GM12892 (cell line): ENCODE measurements at regions not wholly inside any gene's neighbourhood (a gene's known extent, or its start where the extent isn't known, plus 50 kb on each side); places are given as distances from the start of the nearest gene placed in this dataset.

ENCODE experiments used
- DNase-seq: peaks from one replicate; pipeline ENCODE4 v3.0.0; 2011; ENCODE audit not compliant: insufficient read length
- FAIRE-seq: peaks from 2 replicates; lab custom pipeline; 2011; peaks lifted over from hg19 to GRCh38; lab: Jason Lieb, UNC
- POLR2A ChIP-seq: IDR thresholded peaks from 2 replicates; pipeline ENCODE4 v1.6.1; 2011; ENCODE audit warnings: low read depth, low read length, control low read depth
- POLR2AphosphoS5 ChIP-seq: IDR thresholded peaks from 2 replicates; pipeline ENCODE4 v1.6.1; 2011; ENCODE audit warnings: low read depth, low read length, control low read depth
- TAF1 ChIP-seq: IDR thresholded peaks from 2 replicates; pipeline ENCODE4 v1.6.1; 2011; ENCODE audit warnings: low read depth, mild to moderate bottlenecking, control low read depth, low read length, borderline replicate concordance

DNA sequence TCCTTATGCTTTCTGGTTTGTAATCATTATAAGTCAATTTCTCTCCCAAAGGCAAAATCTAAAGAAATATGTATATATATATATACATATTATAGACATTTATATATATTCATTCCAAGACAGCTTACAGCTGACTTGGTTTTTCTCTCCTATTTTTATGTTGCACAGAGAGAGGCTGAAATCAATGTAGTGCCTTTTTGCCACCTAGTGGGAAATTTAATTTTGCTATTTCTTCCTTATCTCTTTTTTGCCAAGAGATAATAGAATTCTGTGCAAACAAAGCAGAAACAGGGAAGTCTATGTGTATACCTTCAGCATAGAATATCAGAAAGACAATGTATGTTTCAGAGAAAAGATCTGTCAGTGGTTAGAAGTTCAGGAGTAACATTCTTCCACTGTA, 186.0 kb upstream of the ANO5 start:
- no peak for TF ChIP-seq TAF1

DNA sequence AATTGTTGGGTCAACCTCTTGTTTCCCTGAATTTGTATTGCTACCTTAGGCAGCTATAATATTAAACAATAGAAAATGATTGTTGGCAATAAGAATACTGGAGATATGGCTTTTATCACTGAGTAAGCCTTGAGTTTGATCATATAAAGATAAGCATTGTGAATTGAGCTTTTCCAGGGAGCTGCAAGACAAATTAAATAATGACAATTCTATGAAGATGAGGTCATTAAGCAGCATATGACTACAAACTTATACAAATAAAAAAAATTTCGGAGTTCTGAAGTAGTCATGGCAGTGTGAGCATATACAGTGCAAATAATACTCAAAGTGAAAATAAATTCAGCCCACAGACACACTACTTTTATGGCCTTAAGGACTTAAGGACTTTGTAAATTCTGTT, 161.1 kb upstream of the ANO5 start:
- FAIRE-seq: no peak
- no peak for DNase-seq
- no peak for TF ChIP-seq TAF1
- no peak for TF ChIP-seq POLR2A
- no peak for TF ChIP-seq POLR2AphosphoS5

More for the DNA sequence above, 186.0 kb upstream of the ANO5 start:
- no peak for FAIRE-seq
- DNase-seq: no peak

DNA sequence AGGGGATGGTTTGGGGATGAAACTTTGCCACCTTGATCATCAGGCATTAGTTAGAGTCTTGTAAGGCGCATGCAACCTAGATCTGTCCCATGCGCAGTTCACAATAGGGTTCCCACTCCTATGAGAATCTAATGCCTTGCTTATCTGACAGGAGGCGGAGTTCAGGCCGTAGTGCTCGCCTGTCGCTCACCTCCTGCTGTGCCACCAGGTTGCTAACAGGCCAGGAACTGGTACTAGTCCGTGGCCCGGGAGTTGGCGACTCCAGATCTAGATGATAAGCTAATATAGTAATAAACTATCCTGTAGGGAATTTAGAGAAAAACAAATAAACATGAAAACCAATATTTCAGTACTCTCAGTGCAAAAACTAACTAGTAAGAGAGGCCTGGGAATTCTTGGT, 155.4 kb upstream of the ANO5 start:
- FAIRE-seq: no peak
- no peak for TF ChIP-seq POLR2AphosphoS5
- no peak for TF ChIP-seq TAF1
- TF ChIP-seq POLR2A: no peak
- DNase-seq: no peak

DNA sequence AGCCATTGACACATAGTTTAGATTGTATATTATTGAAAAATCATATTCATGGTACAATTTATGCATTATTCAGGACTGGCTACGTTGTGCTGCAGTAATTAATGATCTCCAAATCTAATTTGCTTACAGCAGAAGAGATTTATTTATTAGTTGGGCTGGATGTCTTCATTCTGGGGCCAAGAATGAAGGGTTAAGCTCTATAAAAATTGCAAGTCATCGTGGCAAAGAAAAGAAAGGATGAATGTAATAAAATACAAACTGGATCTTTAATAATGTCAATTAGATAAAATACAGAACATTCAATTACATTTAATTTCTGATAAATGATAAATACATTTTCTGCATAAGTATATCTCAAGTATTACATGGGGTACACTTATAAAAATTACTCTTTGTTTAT, 151.8 kb upstream of the ANO5 start:
- DNase-seq (no peak), FAIRE-seq (no peak)
- TF ChIP-seq TAF1 (no peak), POLR2A (no peak), POLR2AphosphoS5 (no peak)

DNA sequence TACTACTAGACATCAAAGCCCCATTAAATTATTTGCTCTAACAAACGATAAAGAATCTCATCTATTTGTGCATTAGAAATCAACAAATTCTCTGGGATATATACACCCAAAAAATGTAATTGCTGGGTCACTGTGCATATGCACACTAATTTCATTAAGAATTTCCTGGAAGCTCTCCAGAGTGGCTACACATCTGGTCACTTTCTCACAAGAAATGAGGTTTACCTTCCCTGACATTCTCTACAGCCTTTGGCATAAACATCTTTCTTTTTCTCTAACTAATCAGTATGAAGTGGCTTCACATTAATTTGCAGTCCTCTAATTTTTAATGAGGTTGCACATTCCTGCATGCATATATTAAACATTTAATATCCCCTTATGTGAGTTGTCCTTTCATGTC, 150.8 kb upstream of the ANO5 start:
- FAIRE-seq (no peak), DNase-seq (no peak)
- TF ChIP-seq TAF1 (no peak), POLR2A (no peak), POLR2AphosphoS5 (no peak)

DNA sequence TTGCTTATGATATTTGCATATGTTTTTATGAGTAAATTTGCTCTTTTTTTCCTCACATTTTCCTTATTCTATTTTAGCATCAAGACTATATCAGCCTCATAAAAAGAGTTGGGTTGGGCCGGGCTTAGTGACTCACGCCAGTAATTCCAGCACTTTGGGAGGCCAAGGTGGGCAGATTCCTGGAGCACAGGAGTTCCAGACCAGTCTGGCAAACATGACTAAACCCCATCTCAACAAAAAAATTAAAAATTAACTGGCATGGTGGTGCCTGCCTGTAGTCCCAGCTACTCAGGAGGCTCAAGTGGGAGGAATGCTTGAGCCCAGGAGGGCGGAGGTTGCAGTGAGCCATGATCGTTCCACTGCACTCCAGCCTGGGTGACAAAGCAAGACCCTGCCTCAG, 148.8 kb upstream of the ANO5 start:
- TF ChIP-seq POLR2AphosphoS5: no peak
- no peak for TF ChIP-seq POLR2A
- TF ChIP-seq TAF1: no peak
- FAIRE-seq (no peak), DNase-seq (no peak)

DNA sequence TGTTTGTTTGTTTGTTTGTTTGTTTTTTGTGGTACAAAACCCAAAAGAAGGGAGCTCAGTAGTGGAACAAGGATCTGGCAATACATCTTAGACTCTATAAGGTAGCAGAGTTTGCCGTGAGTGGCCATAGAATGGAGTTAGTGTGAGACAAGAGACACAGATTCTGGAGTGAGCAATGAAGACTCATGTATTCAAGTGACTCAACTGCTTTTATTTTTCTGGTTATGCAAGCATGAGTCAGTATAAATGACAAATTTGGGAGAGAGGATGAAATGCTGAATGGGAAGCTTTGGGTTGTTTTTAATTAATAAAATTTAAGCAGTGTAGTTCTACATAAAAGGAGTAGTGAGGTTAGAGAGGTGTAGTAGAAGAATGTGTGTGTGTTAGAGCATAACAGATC, 143.6 kb upstream of the ANO5 start:
- FAIRE-seq (no peak), DNase-seq (no peak)

DNA sequence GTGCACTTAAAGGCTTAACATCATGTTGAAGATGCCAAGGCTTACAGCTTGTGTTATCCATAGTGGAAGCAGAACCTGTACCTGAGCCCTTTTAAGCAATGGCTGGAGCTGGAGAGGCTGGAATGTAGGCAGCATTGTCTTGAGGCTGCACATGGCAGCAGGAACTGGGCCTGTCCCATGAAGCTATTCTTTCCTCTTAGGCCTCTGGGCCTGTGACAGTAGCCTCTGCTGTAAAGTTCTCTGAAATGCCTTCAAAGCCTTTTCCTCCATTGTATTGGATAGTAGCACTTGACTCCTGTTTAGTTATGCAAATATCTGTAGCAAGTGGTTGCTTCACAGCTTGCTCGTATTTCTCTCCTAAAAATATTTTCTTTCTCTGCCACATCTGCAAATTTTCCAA, 127.4 kb upstream of the ANO5 start:
- TF ChIP-seq TAF1: no peak
- TF ChIP-seq POLR2AphosphoS5: no peak
- no peak for TF ChIP-seq POLR2A
- FAIRE-seq (no peak), DNase-seq (no peak)

More for the DNA sequence above, 143.6 kb upstream of the ANO5 start:
- no peak for TF ChIP-seq TAF1
- TF ChIP-seq POLR2A: no peak
- no peak for TF ChIP-seq POLR2AphosphoS5

DNA sequence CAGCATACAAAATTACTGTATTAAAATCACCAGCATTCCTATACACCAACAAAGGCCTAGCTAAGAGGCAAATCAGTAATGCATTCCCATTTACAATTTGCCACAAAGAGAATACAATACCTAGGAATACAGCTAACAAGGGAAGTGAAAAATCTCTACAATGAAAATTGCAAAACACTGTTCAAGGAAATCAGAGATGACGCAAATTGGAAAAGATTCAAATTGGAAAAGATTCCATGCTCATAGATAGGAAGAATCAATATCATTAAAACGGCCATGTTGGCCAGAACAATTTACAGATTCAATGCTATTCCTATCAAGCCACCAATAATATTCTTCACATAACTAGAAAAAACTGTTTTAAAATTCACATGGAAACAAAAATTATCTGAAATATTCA, 123.0 kb upstream of the ANO5 start:
- no peak for TF ChIP-seq TAF1
- TF ChIP-seq POLR2AphosphoS5: no peak
- no peak for TF ChIP-seq POLR2A
- DNase-seq: no peak
- FAIRE-seq: no peak

DNA sequence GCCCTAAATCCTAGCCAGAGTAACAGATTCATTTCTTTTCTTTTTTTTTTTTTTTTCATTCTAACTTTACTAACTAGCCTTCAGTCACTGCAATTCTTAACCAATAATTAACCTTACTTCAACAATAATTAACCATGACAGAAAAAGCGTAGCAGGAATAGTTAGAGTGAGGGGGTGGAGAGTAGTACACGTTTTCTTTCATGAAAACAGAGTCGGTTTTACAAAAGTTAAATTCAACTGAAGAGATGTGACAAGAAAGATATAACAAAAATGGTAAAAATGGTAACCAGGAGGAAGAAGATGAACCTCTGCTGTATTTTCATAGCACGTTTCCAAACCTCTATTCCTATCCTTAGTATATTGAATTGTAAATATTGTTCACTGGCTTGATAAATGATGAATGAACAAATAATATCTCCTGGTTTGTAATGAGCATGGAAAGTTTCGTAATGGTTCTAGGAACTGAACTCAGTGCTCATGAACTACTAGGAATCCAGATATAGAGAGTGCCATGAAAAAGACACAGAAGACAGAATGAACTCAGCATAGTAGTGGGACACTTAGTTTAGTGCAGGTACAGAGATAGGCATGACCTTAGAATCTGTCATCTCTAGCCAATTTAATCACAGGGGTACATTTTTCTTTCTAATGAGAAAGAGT, 116.5 kb upstream of the ANO5 start:
- FAIRE-seq: no peak
- TF ChIP-seq TAF1: no peak
- TF ChIP-seq POLR2AphosphoS5: no peak
- no peak for TF ChIP-seq POLR2A
- DNase-seq: no peak

DNA sequence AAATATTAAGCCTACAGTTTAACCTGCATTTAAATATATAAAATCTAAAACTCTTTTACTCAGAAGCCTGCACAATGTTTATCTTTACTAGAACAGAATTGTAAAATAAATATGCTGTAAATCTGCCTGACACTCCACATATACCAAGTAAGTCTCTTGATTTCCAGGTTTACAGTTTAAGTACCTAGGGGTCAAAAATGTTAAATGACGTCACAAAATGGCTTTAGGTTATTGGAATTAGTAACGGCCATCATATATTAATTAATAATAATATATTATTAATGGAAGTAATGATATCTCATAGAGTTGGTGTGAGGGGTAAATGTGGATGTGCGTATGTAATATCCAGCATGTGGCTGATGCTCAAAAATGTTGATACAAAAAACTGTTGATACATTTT, 114.8 kb upstream of the ANO5 start:
- TF ChIP-seq POLR2A: no peak
- TF ChIP-seq POLR2AphosphoS5: no peak
- no peak for TF ChIP-seq TAF1
- DNase-seq (no peak), FAIRE-seq (no peak)

DNA sequence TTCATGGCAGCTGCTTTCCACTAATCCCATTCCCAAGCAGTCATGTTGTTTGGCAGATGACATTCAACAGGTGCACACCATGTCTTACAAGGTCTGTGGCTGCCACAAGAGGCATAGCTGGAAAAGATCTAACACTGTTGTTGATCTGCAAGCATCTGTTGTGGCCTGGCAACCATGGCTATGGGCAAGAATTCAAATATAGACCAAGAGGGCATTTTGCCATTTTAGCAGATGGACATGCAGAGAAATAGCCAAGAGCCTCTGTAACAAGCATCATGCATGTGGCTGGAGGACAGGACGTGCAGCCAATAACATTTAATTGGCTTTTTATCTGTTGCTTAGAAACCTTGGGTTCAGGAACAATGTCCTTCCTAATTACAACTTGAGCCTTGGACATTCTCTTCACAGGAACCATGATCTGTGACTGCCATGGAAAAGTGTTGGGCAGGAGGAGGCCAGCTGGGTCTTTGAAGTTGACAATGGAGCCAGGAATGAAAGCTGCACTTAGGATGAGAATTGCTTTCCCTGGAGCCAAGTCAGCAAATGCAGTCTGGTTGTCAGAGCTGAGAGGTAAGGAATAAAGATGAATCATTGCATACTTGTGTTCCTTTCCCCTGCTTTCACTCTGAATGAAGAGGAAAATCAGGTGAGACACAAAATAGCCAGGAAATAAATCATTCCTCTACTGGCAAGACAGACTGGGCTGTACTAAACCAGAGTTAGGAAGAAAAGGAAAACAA, 113.6 kb upstream of the ANO5 start:
- TF ChIP-seq TAF1 (no peak), POLR2AphosphoS5 (no peak), POLR2A (no peak)
- no peak for DNase-seq
- FAIRE-seq: no peak

DNA sequence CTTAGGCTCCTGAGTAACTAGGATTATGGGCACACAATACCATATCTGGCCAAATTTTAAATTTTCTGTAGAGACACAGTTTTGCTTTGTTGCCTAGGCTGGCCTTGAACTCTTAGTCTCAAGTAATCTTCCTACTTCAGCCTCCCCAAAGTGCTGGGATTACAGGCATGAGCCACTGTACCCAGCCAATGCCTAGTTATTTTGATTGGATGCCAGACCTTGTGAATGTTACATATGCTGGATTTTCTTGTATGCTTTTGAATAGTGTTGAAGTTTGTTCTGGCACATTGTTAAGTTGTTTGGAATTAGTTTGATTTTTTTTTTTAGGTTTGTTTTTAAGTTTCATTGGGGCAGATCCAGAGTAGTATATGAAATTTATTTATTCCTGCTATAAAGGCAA, 110.7 kb upstream of the ANO5 start:
- TF ChIP-seq POLR2AphosphoS5 (no peak), TAF1 (no peak), POLR2A (no peak)

More for the DNA sequence above, 110.7 kb upstream of the ANO5 start:
- DNase-seq: no peak
- FAIRE-seq: no peak
